NCI-H2081 (cell line): ENCODE measurements at regions not wholly inside any gene's neighbourhood (a gene's known extent, or its start where the extent isn't known, plus 50 kb on each side); places are given as distances from the start of the nearest gene placed in this dataset.
A peak's percentile ranks its signal among the peaks of the same experiment; 100 is the strongest.

Source experiments
- DNase-seq, 2 experiments: peaks; one replicate each; lab custom pipeline; 2025; lab: John Stamatoyannopoulos, UW

DNA sequence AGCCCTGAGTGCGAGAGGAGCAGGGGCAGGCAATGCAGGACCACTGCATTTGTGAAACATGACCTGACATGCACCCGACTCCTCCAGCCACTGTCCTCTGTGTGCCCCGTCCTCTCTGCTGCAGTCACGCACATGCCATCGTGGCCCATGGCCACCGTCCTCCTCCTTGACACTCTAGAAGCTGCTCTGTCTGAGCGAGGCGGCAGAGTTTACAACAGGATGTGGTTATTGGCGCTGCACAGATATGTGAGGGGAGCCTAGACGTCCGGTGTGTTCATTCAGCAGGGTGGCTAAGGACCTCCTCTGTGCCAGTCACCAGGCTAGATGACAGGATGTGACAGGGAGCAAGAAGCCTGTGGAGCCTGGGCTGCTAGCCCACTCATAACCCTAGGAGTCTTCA, 277.8 kb downstream of the FOXO1 start:
- DNase-seq, result no peak

- no peak for DNase-seq
These were observed 277.3 kb downstream of the FOXO1 start for GRCh38 chr13:40389081-40389641.

DNA sequence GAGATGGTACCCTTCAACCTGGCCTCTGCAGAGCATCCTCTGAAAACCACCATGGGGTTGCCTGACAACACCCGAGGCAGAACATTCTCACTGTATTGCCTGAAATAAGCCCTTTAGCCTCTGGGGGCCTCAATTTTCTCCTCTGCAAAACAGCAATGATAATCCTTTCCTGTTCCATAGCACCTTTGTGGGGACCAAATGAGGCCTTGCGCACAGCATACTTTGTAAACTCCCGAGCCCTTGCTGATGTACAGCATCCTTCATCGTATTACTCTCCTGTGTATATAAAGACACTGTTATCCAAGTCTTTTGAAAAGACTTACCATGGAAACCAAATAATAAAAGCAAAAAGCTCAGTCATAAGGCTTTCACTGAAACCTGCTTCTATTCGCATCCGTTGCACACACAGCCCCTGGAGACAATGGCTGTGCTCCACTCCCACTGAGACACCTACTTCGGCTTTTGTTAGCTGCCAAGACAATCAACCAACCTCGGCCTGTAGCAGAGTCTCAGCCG, 276.0 kb downstream of the FOXO1 start:
- DNase-seq, result peak; percentile 24 to 33

GRCh38 chr13:40391788-40392187, 274.7 kb downstream of the FOXO1 start:
- DNase-seq, result no peak

- no peak for DNase-seq
These were observed 272.0 kb downstream of the FOXO1 start for GRCh38 chr13:40394304-40394985.

GRCh38 chr13:40398065-40398464, 268.4 kb downstream of the FOXO1 start:
- DNase-seq, result no peak

GRCh38 chr13:40399756-40400155, 266.7 kb downstream of the FOXO1 start:
- no peak for DNase-seq

DNA sequence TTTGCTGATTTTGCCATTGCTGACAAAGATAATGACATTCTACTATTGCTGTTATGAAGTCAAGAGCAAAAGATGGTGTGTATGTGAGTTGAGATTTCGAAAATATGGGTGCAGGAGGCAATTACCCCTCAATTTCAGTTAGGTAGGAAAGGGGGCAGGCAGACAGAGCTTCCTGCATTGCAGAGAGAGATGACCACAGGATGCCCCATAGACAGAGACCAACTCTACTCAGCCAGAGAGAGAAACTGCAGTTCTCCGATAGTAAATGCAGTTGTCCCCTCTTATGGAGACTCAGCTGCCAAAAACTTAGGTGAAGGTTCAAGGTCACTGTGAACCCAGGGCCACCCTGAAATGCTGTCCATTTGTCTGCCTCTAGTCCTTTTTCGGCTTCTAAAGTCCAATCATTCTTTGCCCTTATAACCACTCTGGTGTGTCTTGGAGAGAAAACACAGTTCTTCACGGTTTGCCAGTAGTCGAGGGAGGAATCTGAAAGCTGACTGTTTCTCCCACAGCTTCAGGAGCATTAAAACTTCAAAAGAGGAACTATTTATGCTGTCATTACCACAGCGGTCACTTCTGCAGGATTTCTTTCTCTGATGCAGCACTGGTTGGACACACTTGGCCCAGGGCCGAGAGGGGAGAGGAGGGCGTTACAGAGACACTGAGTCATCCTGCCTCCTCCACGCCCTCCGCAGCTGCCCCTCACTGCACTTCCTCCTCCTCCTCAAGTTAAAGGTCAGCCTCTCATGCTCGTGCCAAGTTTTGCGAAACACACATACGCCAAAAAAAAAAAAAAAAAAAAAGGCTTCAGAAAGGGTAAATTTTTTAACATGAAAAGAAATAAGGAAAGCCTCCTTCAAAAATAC, 264.3 kb downstream of the FOXO1 start:
- DNase-seq, result no peak

DNA sequence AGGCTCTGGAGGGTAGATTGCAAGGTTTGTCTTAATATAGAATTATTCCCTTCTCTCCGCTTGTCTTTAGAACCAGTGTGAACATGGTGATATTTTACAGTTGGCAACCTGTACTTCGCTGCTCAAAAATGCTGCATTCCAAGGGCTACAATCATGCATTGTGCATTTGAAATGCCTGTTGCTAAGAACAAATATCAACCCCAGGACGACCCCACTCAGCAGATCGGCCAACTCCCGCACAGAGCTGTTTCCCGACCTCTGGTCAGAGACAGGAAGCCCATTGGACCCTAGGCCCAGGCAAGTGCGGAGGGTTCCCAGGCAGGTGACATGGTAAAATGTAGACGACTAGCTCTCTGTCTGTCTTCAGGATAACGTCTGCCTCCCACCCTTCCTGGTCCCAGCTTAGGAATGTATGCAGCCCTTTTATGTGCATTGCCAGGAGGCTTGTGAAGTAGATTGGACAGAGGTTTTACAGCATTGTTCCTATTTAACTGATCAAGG, 263.5 kb downstream of the FOXO1 start:
- no peak for DNase-seq

DNA sequence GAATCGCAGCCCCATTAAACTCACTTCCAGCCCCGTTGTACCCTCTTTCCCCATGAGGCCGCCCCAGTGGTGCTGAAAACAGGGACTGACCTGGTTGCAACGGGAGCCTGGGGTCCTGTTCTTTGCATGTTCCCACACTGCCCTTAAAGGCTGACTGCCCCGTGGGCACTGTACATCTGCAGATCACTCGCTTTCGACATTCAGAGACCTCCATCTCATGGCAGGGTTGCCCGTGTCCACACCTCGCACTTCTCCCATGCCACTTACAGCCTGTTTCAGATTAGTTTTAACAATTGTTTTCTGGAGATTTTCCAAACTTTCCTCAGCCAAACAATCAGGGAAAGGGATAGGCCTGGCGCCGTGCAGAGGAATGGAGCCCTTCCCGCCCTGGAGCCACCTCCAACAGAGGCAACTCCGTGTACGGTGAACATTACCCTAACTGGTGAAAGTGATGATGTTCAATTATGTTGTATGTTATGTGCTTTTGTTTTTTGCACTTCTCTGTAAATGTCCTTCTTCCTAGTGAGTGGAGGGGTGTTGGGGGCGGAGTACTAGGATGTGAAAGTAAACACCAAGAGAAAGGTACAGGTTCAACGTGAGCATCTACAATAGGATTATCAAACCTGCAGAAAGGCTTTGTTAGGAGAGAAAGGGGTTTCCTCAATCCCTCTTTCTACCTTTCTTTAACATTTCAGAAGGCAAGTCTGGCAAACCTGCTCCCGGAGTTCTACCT, 262.8 kb downstream of the FOXO1 start:
- DNase-seq, result no peak

DNA sequence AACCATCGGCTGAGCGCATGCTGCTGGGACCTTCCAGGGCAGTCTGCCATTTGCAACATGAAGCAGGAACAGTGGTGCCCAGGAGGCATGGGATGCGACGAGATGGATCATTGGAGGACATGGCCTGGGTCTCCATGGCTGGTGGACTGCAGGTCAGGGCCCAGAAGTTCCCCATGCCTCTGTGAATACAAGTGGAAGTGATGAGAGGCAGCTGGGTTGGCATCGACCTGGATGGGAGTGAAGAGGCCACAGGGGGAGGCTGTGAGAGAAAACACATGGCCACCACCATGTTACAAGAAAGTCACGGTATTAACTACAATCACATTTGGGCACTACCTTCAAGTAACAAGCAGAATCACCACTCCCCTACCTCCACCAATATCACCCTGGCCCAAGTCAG, 262.0 kb downstream of the FOXO1 start:
- DNase-seq, result no peak

DNA sequence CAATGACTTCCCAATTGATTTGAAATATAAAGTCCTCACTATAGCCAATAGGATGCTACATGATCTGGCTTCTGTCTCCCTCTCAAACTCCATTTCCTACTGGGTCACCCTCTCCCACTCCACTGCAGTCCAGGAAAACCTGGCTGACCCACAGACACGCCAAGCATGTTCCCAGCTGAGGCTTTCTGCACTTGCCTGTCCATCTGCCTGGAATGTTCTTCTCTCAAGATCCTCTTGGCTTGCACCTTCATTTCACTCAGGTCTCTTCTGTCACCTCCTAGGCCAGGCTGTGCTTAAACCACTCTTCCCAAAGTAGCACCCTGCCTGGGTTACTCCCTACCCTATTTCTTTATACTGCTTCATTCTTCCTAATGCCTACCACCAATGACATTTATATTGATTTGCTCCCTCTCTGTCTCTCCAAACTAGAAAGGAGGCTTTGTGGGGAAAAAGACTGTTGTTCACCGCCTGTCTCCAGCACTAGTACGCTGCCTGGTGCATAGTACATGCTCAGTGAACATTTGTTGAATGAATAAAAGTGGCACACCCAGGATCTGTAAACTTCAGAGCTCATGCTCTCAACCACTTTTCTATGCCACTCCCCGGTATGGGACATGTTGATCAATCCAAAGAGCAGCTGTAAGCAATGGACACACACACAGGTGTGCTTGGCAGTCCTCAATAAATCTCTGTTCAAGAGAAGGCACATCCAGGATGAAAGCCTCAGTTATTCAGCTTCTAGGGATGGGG, 261.3 kb downstream of the FOXO1 start:
- no peak for DNase-seq

GRCh38 chr13:40406405-40407120, 259.9 kb downstream of the FOXO1 start:
- DNase-seq, result no peak

- DNase-seq, result no peak
These were observed 258.9 kb downstream of the FOXO1 start for GRCh38 chr13:40407567-40407966.

DNA sequence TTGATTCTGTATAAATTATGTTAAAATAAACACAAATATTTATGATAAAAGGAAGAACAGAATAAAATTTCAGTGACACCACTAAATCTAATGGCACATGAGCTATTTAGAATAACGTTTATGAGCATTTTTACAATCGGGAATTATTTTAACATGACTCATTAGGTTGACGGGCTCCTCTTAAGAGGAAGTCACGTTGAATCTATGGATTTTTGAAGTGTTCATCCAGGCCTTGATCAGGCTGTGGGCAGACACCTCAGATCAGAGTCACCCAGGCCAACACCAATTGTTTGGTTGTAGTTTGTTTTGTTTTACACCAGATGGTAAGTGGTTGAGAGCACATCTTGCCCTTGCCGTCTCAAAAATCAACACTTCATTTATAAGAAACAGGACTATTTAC, 257.8 kb downstream of the FOXO1 start:
- DNase-seq, result no peak

- no peak for DNase-seq
These were observed 257.2 kb downstream of the FOXO1 start for GRCh38 chr13:40409278-40409677.

DNA sequence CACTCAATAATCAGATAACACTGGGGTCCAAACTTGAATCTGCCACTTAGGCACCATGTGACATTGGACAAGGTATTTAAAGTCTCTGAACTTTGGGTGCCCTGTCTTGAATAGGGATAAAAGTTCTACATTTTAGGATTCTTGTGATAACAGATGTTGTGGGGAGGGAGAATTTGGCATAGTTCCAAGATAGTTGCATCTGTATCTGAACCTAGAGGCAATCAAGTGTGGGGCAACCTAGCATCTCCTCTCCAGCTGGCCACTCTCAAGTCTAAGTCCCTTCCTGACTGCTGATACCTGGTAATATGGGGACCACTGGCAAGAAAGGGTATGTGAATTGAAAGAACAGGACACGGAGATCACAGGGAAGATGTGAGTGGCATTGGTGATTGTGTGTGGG, 256.1 kb downstream of the FOXO1 start:
- no peak for DNase-seq

GRCh38 chr13:40420160-40420740, 246.2 kb downstream of the FOXO1 start:
- DNase-seq, result no peak

GRCh38 chr13:40422588-40423235, 243.7 kb downstream of the FOXO1 start:
- no peak for DNase-seq

DNA sequence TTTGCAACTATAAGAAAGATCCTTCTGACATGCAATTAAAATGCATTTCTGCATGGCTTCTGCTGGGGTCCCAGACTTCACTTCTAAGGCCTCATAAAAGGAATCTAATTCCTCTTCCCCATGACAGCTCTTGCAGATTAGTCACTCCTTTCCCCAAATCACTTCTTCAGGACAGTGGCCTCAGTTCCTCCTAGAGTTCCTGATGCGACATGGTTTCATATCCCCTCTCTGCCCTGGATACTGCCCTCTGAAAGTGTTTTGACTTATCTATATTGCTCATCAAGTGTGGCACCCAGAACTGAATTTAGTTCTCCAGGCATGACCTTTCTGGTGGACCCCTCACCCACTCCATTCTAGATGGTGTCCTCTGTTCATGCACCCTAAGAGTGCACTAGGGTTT, 238.1 kb downstream of the FOXO1 start:
- DNase-seq, result no peak
